ENCODE measurements at regions not wholly inside any gene's neighbourhood (a gene's known extent, or its start where the extent isn't known, plus 50 kb on each side); places are given as distances from the start of the nearest gene placed in this dataset.

DNA sequence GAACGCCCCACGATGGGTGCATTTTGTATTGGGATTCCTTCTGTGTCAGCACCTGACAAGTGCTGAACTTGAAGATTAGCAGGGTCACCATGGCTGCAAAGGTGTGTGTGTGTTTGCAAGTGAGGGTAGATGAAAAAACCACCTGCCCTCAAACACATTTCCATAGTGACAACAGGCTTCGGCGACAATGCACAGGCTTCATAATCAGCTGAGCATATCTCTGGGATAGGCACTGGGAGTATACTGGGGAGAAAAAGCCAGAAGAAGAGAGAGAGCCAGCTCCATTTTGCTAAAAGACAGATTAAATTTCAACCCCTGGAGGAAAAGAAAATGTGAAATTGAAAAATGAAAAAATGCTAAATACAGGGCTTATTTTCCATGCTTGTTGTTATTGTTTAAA lies 656.1 kb downstream of the INHBA start (continued):
- TF ChIP-seq ZNF274 (IDR thresholded peaks at IDR 0.05; ENCODE audit: borderline replicate concordance, extremely low read depth, low read length) (no peak), SP2 (IDR thresholded peaks at IDR 0.05; ENCODE audit: low read length) (no peak), TAF7 (optimal IDR thresholded peaks at IDR 0.05; ENCODE audit: borderline replicate concordance, low read depth, low read length) (no peak)
